ENCODE measurements at regions not wholly inside any gene's neighbourhood (a gene's known extent, or its start where the extent isn't known, plus 50 kb on each side); places are given as distances from the start of the nearest gene placed in this dataset.

DNA sequence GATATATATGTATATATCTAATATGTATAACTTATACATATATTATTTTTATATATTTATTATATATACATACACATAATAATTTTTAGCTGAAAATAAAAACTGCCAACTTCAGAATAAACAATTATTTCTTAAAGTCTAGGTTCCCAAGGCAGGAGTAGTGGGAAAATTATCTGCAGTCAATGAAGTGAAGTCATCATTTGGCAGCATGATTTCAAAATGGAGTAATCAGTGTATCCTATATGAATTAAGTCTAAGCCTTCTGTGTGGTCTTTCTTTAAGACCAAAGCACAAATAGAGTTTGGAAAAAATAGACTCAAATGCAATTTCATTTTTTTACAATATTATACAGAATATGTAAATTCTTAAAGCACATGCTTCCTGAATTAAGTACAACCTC is 251.0 kb downstream of the SAMD5 start:
- no peak for DNase-seq

DNA sequence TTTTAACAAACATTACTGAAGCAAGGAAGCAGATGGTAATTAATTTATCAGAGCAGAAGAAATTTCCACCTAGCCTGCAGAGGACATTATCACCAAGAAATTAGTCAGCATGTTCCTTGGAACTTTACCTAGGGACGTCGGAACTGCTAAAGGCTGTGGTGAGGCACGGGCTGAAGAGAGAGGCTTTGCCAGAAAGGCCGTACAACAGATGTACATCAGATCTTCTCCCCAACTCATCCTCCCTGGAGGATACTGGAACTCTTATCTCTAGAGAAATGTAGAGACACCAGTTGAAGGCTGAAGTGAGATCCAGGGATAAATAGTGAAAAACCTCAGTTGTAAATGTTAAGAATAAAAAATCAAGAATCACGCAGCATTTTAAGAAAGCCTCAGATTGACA is 257.1 kb downstream of the SAMD5 start:
- no peak for DNase-seq

DNA sequence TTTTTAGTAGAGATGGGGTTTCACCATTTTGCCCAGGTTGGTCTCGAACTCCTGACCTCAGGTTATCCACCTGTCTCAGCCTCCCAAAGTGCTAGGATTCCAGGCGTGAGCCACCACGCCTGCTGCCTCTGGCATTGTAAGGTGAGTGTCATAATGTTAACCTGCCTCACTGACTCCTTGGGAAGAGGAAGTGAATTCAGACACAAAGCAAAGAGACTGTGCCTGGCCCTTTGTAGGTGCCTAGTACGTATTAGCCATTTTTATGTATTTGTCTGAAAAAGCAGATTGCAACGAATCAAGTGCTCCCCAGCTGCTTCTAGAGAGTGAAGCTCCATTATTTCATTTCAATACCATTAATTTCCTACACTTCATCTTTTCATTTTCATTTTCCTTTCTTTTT is 260.5 kb downstream of the SAMD5 start:
- no peak for DNase-seq

DNA sequence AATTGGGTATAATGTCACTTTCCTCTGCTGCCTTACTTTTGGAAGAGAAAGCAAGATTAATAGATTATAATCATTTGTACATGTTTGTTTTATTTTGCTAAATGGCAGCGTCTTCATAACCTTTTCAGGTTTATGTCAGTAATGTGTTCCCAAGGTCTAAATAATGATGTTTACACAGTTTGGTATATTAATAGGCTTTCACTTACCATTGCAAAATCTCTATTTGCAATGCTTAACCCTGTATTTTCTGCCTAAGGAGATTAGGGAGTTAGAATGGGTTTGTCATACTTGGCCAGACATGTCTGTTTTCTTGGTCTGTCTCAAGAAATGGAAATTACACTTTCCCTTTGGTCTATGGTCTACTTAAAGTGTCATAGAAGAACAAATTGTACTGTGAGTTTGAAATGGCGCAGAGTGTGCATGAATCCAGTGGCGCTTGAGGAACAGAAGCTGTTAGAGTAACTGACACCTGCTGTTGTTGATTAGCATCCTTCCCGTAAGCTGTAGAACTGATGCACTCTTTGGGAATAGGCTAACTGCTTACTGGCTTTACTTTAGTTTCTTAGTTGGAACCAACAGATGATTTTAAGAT is 261.1 kb downstream of the SAMD5 start:
- DNase-seq: no peak

DNA sequence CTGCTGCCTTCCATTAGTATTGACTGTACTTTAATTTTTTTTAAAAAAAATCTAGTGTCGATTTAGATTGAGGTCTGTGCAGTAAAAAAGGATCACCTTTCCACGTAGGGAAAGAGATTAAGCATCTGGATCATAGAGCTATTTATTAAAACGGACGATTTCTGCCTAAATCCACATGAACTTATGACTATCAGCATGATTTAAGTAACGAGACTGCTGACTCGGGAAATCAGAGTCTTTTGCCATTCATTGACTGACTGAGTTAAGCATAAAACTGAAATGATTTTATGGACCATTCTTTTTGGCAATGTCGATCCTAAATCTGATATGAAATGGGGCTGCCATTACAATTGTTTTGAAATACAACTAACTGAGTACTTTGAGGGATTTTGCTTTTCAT is 261.7 kb downstream of the SAMD5 start:
- DNase-seq: no peak

DNA sequence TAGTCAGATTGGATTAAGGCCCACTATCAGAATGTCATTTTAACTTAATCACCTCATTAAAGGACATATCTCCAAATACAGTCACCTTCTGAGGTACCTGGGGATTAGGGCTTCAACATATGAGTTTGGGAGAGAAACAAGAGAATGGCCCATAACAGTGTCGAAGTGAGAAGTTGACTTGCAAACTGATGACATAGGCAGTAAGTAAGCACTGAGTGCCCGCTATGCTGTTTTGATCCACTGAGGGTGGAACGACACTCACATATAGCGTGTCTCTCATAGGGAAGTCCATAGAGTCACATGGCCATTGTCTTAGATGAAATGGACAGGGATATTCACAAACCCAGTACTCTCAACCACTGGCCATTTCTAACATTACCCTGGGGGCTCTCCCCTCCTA is 264.2 kb downstream of the SAMD5 start:
- no peak for DNase-seq

DNA sequence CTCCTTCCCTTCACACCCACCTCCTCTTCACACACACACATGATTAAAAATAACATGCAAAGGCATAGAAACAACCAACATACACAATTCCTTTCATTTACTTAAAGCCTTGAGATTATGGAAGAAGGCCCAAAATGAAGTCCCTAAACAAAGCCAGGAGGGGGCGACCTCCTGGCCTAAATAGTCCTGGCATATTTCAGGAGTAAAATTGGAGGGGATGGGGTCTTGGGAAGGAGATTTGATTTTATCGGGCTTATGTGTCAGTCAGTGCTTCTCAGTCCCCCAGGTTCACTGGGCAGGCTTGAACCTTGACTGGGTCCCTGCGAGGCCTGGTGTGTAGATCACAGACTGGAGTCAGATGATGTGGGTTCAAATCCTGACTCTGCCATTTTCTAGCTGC is 266.4 kb downstream of the SAMD5 start:
- DNase-seq: no peak

DNA sequence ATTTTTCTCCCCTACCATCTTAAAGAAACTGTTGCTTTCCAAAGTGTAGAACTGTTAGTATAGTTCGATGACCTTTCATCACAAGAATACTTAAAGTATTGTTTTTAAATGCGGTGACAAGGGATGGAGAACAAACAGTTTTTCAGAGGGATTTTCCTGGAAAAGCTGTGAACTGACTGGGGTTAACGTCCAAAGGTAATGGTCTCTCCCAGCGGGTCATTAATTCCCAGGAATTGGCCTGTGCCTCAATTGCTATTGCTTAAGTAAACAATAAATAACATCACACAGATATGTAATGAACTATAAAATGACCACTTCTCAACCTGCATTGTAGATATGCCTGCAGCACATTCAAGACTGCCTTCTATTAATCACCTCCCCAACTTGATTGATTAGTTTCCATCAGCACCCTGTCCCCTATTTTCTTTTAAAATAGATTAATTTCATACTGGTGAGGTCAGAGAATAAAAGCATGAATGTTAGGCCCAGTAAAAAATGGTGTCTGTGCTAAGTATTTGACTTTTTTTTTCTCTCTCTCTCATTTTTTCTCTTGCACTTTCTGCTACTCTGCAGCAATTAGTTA is 268.2 kb downstream of the SAMD5 start:
- DNase-seq: no peak

DNA sequence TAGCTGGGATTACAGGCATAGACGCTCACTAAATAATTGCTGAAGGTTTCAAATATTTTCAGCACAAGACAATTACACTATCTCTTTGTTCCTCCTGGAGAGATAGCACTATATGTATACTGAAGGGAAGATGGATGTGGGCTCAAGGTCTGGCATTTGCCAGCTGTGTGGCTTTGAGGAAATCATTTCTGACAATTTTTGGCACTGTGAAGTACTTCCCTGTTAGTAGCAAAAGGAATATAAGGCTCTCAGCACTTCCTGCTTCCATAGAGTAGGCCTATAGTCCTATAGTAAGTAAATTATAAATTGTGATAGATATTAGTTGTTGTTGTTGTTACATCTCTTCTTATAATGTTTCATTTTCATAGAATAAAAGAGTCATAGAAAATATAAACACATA is 271.1 kb downstream of the SAMD5 start:
- no peak for DNase-seq

DNA sequence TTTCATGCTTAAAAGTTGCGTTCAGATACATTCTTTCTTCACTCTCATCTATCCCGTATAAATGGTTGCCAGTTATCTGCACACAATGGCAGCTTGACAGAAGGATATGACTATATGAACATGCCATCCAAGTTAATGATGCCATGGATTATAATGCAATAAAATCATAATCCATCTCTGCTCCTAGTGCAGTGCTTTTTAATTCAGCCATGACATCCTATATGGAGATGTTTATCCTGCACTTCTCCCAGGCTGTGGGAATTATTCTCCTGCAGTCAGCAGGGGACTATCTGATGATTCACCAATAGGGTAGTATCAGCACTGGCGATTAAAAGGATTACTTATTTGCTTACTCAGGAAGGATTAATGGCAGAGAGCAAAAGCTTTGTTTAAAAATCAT is 273.8 kb downstream of the SAMD5 start:
- DNase-seq: no peak

DNA sequence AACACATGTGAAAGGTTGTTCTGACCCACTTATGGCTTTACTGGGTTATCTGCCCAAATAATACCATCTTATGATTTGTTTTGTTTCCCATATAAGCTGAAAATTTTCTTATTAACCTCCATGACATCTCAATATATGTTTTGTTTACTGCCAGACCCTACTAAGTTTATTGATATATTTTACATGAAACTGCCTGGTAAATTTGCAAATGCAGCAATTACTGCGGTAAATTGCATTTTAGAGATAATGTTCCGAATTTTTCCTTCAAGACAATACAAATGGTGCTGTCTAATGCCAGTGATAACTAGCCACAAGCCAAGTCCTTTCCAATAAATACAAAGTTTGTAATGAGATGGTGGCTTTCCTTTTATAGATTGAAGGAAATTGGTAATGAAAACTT is 275.9 kb downstream of the SAMD5 start:
- no peak for DNase-seq

DNA sequence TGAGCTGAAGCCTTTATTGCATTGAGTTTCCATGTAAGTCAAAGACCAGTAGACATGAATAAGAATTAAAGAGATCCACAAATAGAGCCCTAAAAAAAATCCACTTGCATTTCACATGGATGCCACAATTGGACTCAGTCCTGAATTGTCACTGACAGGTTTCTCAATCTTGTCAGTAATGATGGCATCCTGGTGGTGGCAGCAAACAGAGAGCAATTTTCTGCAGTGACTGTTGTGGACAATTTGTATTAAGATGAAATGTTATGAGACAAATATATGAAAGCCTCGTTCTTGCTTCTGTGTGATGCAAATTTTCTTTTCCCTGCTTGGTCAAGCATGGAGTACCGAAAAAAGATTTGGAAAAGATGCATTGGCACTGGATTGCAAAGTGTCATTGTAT is 278.9 kb downstream of the SAMD5 start:
- no peak for DNase-seq

DNA sequence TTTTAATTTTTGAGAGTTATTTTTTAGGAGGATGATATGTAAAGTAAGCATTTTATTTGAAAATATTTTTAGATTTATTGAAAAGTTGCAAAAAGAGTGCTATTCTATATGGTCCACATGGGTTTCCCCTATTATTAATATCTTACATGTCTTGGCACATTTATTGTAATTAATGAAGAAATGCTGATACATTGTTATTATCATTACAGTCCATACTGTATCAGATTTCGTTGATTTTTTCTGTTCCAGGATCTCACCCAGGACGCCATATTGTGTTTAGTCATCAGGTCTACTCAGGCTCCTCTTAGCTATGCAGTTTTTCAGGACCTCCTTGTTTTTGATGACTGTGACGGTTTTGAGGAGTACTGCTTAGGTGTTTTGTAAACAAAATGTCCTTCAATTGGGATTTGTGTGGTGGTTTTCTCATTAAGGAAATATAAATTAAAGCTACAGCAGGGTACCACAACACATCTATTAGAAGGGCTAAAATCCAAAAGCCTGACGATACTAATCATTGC is 281.0 kb downstream of the SAMD5 start:
- DNase-seq: no peak

DNA sequence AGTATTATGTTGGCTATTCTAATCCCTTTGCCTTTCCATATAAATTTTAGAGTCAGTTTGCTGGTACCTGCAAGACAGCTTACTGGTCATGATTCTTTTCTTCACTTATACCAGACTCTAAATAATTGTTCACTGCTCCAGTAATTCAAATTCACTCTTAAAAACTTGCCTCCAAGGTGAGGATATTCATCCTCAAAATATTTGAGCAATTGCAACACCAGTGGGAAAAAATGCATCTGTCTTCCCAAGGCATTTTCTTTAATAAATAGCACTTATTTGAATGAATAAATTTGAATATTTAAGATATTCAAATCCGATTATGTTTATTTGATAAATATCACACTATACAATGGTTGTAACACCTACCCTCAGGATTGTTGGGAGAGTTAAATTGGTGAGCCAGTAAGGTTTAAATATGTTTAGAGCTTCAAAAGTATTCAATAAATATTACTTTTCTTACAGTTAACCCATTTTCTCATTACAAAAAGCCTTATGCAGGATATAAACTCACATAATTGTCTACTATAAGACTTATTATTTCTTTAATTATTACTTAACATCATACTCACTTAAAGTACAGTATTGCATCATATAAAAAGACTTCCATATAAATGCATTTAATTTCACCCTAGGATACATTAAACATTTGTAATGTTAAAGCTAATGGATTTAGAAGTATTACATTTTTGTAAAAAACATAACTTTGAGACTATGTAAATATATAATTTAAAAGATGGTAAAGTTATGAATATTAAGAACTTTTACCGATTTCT is 285.6 kb downstream of the SAMD5 start:
- no peak for DNase-seq

DNA sequence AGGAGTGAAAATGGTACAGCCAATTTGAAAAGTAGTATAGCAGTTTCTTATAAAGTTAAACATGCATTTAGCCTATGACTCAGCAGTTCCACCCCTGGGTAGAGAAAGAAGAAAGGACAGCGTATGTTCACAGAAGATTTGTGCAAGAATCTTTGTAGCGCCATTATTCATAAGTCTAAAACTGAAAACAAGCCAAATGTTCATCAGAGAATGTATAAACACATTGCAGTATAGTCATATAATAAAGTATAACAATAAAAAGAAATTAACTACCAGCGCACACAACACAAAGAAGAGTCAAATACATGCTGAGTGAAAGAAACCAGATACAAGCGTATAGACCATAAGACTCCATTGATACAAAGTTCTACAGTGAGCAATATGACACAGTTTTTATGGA is 294.0 kb downstream of the SAMD5 start:
- DNase-seq: no peak

DNA sequence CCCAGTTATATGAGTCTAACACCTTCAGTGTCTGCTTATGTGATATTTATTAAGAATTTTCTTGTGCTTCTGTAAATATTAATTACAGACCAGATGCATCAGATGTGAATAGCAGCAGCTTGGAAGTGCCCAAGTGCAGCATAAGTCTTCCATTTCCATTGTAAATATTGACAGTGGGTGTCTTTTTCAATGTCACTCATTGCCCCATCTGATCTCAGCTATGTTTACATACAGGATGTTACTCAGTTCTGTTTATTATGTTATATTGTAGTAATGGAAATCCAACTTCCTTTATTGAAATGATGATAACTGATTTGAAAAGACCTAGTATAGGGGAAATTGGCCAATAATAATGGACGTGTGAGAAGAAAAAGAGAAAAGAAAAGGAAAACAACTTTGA is 296.7 kb downstream of the SAMD5 start:
- DNase-seq: no peak

DNA sequence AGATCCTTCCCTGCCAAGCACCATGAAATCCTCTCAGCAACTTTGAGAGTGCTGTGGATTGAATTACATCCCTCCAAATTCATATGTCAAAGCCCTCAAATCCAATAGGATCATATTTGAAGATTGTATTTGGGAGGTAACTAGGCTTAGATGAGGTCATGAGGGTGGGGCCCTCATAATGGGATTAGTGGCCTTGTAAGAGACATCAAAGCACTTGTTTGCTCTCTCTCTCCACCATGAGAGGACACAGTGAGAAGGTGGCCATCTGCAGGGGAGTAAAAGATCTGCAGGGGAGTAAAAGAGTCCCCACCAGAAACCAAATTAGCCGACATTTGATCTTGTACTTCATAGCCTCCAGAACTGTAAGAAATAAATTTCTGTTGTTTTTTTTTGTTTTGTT is 298.2 kb downstream of the SAMD5 start:
- DNase-seq: no peak

DNA sequence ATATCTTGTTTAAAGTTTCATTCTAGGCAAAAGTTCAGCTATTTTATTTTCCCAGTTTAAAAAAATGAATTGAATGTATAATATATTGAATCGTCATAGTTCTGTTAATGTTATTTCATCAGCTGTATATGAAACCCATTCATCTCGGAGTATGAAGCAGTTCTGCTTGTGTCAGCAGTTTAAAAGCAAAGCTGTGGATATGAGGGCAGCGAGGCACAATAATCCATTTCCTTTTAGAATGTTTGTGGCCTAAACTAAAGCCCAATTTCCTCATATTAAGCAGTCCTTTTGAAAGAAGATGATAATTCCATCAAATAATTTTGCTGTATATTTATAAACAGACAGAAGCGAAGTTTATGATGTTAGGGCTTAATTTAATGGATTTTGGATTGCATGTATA is 300.1 kb downstream of the SAMD5 start:
- DNase-seq: no peak

DNA sequence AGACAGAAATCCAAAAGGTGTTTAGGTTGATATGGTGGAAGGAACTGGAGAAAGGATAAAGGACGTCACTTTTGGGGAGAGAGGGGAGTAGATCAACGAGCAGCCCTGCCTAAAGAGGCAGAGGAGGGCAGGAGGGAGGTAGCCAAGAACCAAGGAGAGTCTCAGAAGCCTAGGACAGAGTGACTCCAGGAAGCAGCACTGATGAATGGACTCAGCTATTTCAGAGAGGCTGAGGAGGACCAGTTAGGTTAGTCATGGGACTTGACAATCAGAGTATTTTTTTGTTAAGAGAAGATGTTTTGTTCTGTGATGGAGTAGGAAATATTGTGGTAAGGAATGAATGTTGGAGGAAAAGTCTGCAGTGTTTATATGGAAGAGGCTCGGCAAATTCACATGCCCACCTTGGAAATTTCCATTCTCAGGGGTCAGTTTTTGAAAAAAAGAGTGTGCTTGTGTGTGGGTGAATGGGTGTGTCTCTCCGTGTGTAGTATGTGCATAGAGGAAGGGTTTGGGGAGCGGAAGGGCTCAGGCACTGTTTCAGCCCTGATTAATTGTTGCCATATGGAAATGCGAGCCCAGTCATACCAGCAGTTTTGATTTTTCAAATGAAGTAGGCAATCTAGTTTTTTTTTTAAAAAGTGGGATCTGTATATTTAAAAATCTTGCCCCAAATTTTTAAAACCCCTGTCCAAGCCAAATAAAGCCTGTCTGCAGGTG is 303.6 kb downstream of the SAMD5 start:
- DNase-seq: no peak

DNA sequence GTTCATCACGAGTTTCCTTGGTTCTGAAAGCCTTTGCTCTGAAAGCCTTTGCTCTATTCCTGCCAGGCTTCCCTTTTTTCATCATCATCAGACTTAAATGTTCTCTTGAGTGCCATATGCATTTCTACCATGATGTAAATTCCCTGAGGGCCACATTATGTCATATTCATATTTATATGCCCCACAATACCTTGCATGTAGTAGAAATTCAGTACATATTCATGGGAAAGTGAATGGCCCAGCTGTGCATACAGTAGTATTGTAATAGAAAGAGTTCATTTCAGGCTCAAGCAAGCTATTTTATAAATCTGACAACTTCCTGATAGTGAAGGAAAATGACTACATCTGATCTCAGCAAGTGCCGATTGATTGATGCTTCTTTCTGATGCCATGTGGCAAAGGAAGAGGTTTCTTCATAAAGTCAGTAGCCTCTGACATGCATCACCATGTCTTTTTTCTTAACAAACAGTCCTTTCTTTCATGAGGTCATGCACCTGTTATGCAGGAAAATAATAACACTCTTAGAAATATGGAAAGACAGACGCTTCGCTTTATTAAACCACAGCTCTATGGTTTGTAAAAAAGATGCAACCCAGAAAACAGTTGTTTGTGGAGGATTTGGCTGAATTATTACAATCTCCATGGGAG is 308.7 kb downstream of the SAMD5 start:
- no peak for DNase-seq

DNA sequence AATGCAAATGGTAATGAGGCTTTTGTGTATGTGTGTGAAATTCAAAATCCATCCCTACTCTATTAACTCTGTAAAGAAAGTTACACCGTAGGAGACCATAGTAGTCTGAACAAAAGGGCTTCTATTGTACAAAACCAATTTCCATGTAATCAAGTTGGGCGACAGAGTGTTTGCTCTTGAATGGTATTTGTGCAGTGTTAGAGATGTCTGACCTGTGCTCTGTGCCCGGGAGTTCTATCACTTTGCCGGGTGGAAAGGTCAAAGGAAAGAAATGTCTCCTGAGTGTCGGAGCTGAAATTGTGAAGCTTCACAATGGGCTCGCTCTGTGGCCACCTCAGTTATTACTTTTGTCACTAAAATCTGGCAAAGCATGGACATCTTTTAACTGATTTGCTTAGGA is 312.0 kb downstream of the SAMD5 start:
- DNase-seq: no peak

DNA sequence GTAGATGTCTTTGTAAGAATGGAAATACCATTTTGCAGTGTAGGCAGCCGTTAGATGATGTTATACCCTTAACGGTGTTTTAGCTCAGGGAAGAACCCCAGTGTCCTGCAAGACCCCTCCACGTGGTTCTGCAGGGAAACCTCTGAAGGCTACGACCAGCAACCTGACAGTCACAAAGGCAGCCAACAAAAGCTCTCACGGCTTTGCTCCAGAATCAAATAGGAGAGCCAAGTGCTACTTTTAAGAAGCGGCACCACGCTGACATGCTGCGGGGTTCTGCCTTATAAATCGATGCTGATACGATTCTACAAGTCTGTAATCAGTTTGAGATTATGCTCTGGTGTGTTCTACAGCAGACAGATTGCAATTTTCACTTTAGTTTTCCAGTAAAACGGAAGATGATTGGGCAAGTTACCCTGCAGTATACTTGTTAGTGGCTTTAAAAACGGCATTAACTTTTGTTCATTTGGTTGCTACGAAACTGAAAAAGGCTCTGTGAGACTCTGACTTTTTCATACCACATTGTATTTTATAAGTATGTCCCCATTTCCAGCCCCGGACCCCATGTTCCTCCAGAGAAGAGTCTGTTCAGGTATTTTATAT is 312.9 kb downstream of the SAMD5 start:
- no peak for DNase-seq

DNA sequence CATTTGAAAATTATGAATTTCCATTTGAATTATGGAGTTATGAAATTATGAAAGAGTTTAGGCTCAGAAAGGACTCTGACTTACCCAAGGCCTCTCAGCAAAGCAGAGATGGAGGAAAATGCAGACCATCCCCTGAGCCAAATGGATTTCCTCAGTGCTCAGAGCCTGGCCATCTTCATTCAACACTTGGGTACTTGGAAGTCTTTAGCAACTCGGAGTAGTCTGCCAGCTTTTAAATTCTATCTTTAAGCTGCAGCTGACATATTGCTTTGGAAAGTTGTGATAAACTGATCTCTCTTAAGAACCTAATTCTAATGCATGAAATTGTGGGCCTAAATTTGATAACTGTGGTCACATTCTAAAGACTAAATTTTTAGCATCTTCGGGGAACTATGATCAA is 315.4 kb downstream of the SAMD5 start:
- no peak for DNase-seq

Data from NCI-H2029 treated with DMSO at 0.1 percent for 48 hours (cell line).